Stimulated activated CD4-positive, alpha-beta T cell treated with anti-CD3 and anti-CD28 coated beads, Interleukin-12 subunit alpha, Interleukin-12 subunit beta, amount 100 ng/mL, for 24 hours (primary cell): ENCODE measurements at regions not wholly inside any gene's neighbourhood (a gene's known extent, or its start where the extent isn't known, plus 50 kb on each side); places are given as distances from the start of the nearest gene placed in this dataset.

Experiments
- DNase-seq, 2 experiments: peaks; one replicate each; pipeline ENCODE4 v3.0.0-alpha.2; 2020; ENCODE audit warnings: low read depth in 2 of 2

GRCh38 chr18:61727241-61728193 lies 165.3 kb downstream of the RNF152 start:
- no peak for DNase-seq

GRCh38 chr18:61724532-61724931 lies 168.3 kb downstream of the RNF152 start:
- no peak for DNase-seq

- no peak for DNase-seq
Observed at GRCh38 chr18:61722247-61722646, 170.6 kb downstream of the RNF152 start.

- DNase-seq: no peak
Observed at GRCh38 chr18:61720496-61720895, 172.3 kb downstream of the RNF152 start.

- no peak for DNase-seq
Observed at GRCh38 chr18:61719671-61720070, 173.1 kb downstream of the RNF152 start.

- DNase-seq: no peak
Observed at GRCh38 chr18:61718944-61719343, 173.9 kb downstream of the RNF152 start.

GRCh38 chr18:61714421-61714820 lies 178.4 kb downstream of the RNF152 start:
- DNase-seq: no peak

- no peak for DNase-seq
Observed at GRCh38 chr18:61713502-61713901, 179.3 kb downstream of the RNF152 start.

GRCh38 chr18:61710082-61710620 lies 182.7 kb downstream of the RNF152 start:
- DNase-seq: no peak

- DNase-seq: no peak
Observed at GRCh38 chr18:61706276-61706915, 186.4 kb downstream of the RNF152 start.

- no peak for DNase-seq
Observed at GRCh38 chr18:61703508-61703907, 189.3 kb downstream of the RNF152 start.

- DNase-seq: no peak
Observed at GRCh38 chr18:61702007-61702406, 190.8 kb downstream of the RNF152 start.

- DNase-seq: no peak
Observed at GRCh38 chr18:61699397-61700110, 193.3 kb downstream of the RNF152 start.

GRCh38 chr18:61697306-61697909 lies 195.4 kb downstream of the RNF152 start:
- DNase-seq: no peak

- no peak for DNase-seq
Observed at GRCh38 chr18:61694236-61694635, 198.6 kb downstream of the RNF152 start.

- DNase-seq: no peak
Observed at GRCh38 chr18:61690418-61691138, 202.2 kb downstream of the RNF152 start.

- DNase-seq: no peak
Observed at GRCh38 chr18:61687317-61687716, 205.5 kb downstream of the RNF152 start.

GRCh38 chr18:61683856-61684255 lies 209.0 kb downstream of the RNF152 start:
- no peak for DNase-seq

GRCh38 chr18:61681065-61681464 lies 211.7 kb downstream of the RNF152 start:
- no peak for DNase-seq

- no peak for DNase-seq
Observed at GRCh38 chr18:61679836-61680235, 213.0 kb downstream of the RNF152 start.

- DNase-seq: no peak
Observed at GRCh38 chr18:61677435-61677970, 215.3 kb downstream of the RNF152 start.
